ENCODE measurements at regions not wholly inside any gene's neighbourhood (a gene's known extent, or its start where the extent isn't known, plus 50 kb on each side); places are given as distances from the start of the nearest gene placed in this dataset.

- no peak for DNase-seq (ENCODE audit: low read depth)
Observed at GRCh38 chr12:105992849-105993740, 145.7 kb downstream of the NUAK1 start.

GRCh38 chr12:105993766-105994555, 144.8 kb downstream of the NUAK1 start:
- DNase-seq (ENCODE audit: low read depth) = no peak

GRCh38 chr12:105995961-105996431, 142.8 kb downstream of the NUAK1 start:
- DNase-seq (ENCODE audit: low read depth) = no peak

GRCh38 chr12:105998561-105998960, 140.2 kb downstream of the NUAK1 start:
- DNase-seq (ENCODE audit: low read depth) = no peak

- DNase-seq (ENCODE audit: low read depth) = no peak
Observed at GRCh38 chr12:106000382-106001104, 138.2 kb downstream of the NUAK1 start.

GRCh38 chr12:106001105-106001836, 137.5 kb downstream of the NUAK1 start:
- no peak for DNase-seq (ENCODE audit: low read depth)

- DNase-seq (ENCODE audit: low read depth) = no peak
Observed at GRCh38 chr12:106001837-106002218, 136.9 kb downstream of the NUAK1 start.

GRCh38 chr12:106003297-106003696, 135.5 kb downstream of the NUAK1 start:
- no peak for DNase-seq (ENCODE audit: low read depth)

- no peak for DNase-seq (ENCODE audit: low read depth)
Observed at GRCh38 chr12:106004289-106004688, 134.5 kb downstream of the NUAK1 start.

- no peak for DNase-seq (ENCODE audit: low read depth)
Observed at GRCh38 chr12:106006382-106006781, 132.4 kb downstream of the NUAK1 start.

GRCh38 chr12:106006940-106007339, 131.8 kb downstream of the NUAK1 start:
- no peak for DNase-seq (ENCODE audit: low read depth)

GRCh38 chr12:106010741-106011140, 128.0 kb downstream of the NUAK1 start:
- no peak for DNase-seq (ENCODE audit: low read depth)

All from fibroblast of the conjunctiva (primary cell).